H1 (cell line): ENCODE measurements at regions not wholly inside any gene's neighbourhood (a gene's known extent, or its start where the extent isn't known, plus 50 kb on each side); places are given as distances from the start of the nearest gene placed in this dataset.

Source experiments
- CTCF ChIA-PET: fragments of 300-600 bp; sonication (Branson Sonifier 250); formaldehyde crosslinking; loops from one replicate; lab custom pipeline; 2021; ENCODE audit not compliant: partially characterized antibody; lab: Charles Lee
- POLR2A ChIA-PET: fragments of 300-600 bp; sonication (Branson Sonifier 250); formaldehyde crosslinking; loops from one replicate; lab custom pipeline; 2021; ENCODE audit warnings: inconsistent platforms; ENCODE audit not compliant: partially characterized antibody; lab: Charles Lee
- DNase-seq, 2 experiments: peaks; one replicate each; pipeline versions ENCODE4 v3.0.0 to v3.0.0-alpha.2; 2010 to 2022; ENCODE audit warnings: low spot score in 2 of 2, low read depth in 1 of 2, mixed read lengths in 1 of 2
- FAIRE-seq: peaks from 2 replicates; lab custom pipeline; 2011; peaks lifted over from hg19 to GRCh38; lab: Jason Lieb, UNC
- H2AFZ ChIP-seq: 2 replicates; pipeline ENCODE4 v1.8.1; 2012; ENCODE audit warnings: low read length, inconsistent platforms
- H2AK5ac ChIP-seq: 2 replicates; pipeline ENCODE4 v1.6.1; 2013; ENCODE audit warnings: low read depth, low read length
- H2BK120ac ChIP-seq: replicated peaks from 2 replicates; pipeline ENCODE3; 2013; ENCODE audit warnings: low read depth, low read length, inconsistent platforms
- H2BK12ac ChIP-seq: 2 replicates; pipeline ENCODE4 v1.6.1; 2013; ENCODE audit warnings: low read depth, low read length
- H2BK15ac ChIP-seq: 2 replicates; pipeline ENCODE4 v1.6.1; 2013; ENCODE audit warnings: low read length
- H2BK20ac ChIP-seq: 2 replicates; pipeline ENCODE4 v1.6.1; 2013; ENCODE audit warnings: low read length
- H2BK5ac ChIP-seq: 2 replicates; pipeline ENCODE4 v1.6.1; 2013; ENCODE audit warnings: low read depth, low read length
- H3K14ac ChIP-seq: 2 replicates; pipeline ENCODE4 v1.6.1; 2013; ENCODE audit warnings: inconsistent platforms; ENCODE audit not compliant: insufficient read length
- H3K18ac ChIP-seq: 2 replicates; pipeline ENCODE4 v1.6.1; 2013; ENCODE audit warnings: low read length; ENCODE audit errors: extremely low read depth
- H3K23ac ChIP-seq: 2 replicates; pipeline ENCODE4 v1.6.1; 2013; ENCODE audit warnings: inconsistent platforms; ENCODE audit not compliant: insufficient read length
- H3K23me2 ChIP-seq: 2 replicates; pipeline ENCODE4 v1.6.1; 2013; ENCODE audit warnings: low read depth, low read length
- H3K27ac ChIP-seq: 2 replicates; pipeline ENCODE4 v1.6.1; 2011; ENCODE audit warnings: low read depth, low read length, inconsistent platforms
- H3K27me3 ChIP-seq, 4 experiments: replicated peaks in 1 of 4; 1 replicate in 1 of 4; 2 replicates in 3 of 4; pipeline versions ENCODE4 v1.6.1 to v1.8.1; 2011 to 2013; ENCODE audit warnings: low read length in 3 of 4, mild to moderate bottlenecking in 3 of 4, inconsistent platforms in 2 of 4, mixed read lengths in 2 of 4, moderate library complexity in 1 of 4; ENCODE audit not compliant: control insufficient read depth in 3 of 4, insufficient read depth in 3 of 4; ENCODE audit errors: extremely low read depth in 1 of 4
- H3K36me3 ChIP-seq, 4 experiments: 2 replicates each; pipeline versions ENCODE4 v1.6.1 to v1.8.1; 2011 to 2013; ENCODE audit warnings: mild to moderate bottlenecking in 4 of 4, low read length in 3 of 4, moderate library complexity in 2 of 4, control low read depth in 1 of 4, inconsistent platforms in 1 of 4; ENCODE audit not compliant: insufficient read depth in 4 of 4, control insufficient read depth in 2 of 4
- H3K4ac ChIP-seq: replicated peaks from 2 replicates; pipeline ENCODE3; 2013; ENCODE audit warnings: low read length, low read depth, mixed read lengths, inconsistent platforms; ENCODE audit not compliant: insufficient read length
- H3K4me1 ChIP-seq, 4 experiments: replicated peaks in 1 of 4; 1 replicate in 1 of 4; 2 replicates in 3 of 4; pipeline versions ENCODE4 v1.6.1 to v1.8.1; 2011 to 2013; ENCODE audit warnings: low read length in 3 of 4, inconsistent platforms in 2 of 4, mixed read lengths in 1 of 4; ENCODE audit not compliant: insufficient read depth in 4 of 4, control insufficient read depth in 3 of 4
- H3K4me2 ChIP-seq, 2 experiments: 2 replicates each; pipeline versions ENCODE4 v1.6.1 to v1.8.1; 2011 to 2013; ENCODE audit warnings: low read depth in 2 of 2, low read length in 2 of 2, control low read depth in 1 of 2, inconsistent platforms in 1 of 2, mild to moderate bottlenecking in 1 of 2; ENCODE audit not compliant: insufficient read depth in 1 of 2
- H3K4me3 ChIP-seq, 4 experiments: fragments of 200-600, 300-600 bp in 1 of 4; sonication (generic), shearing (Covaris generic), sonication (Bioruptor Twin) in 1 of 4; 2 replicates each; pipeline versions ENCODE4 v1.5.1 to v1.8.1; 2011 to 2016; ENCODE audit warnings: low read length in 4 of 4, low read depth in 3 of 4, control low read depth in 2 of 4, inconsistent platforms in 2 of 4, mild to moderate bottlenecking in 2 of 4, mixed read lengths in 1 of 4, moderate library complexity in 1 of 4; ENCODE audit not compliant: insufficient read depth in 2 of 4; ENCODE audit errors: extremely low read depth in 1 of 4
- H3K56ac ChIP-seq: replicated peaks from 2 replicates; pipeline ENCODE3; 2013; ENCODE audit warnings: low read depth, mild to moderate bottlenecking, mixed read lengths, low read length, inconsistent platforms; ENCODE audit not compliant: insufficient read length
- H3K79me1 ChIP-seq: 2 replicates; pipeline ENCODE4 v1.6.1; 2013; ENCODE audit warnings: low read depth, low read length, control low read depth
- H3K79me2 ChIP-seq, 2 experiments: 2 replicates each; pipeline versions ENCODE4 v1.6.1 to v1.8.1; 2012 to 2013; ENCODE audit warnings: low read length in 2 of 2, mild to moderate bottlenecking in 2 of 2, inconsistent platforms in 1 of 2; ENCODE audit not compliant: insufficient read depth in 2 of 2, control insufficient read depth in 1 of 2
- H3K9ac ChIP-seq, 4 experiments: replicated peaks in 1 of 4; 1 replicate in 1 of 4; 2 replicates in 3 of 4; pipeline versions ENCODE4 v1.6.1 to v1.8.1; 2011 to 2013; ENCODE audit warnings: low read depth in 3 of 4, low read length in 3 of 4, control low read depth in 2 of 4, mild to moderate bottlenecking in 2 of 4, moderate library complexity in 2 of 4, inconsistent platforms in 1 of 4; ENCODE audit errors: extremely low read depth in 1 of 4
- H3K9me3 ChIP-seq, 2 experiments: 2 replicates each; pipeline versions ENCODE4 v1.6.1 to v1.8.1; 2012 to 2013; ENCODE audit warnings: mild to moderate bottlenecking in 2 of 2, moderate library complexity in 2 of 2, control low read depth in 1 of 2, inconsistent platforms in 1 of 2, low read depth in 1 of 2, low read length in 1 of 2, mixed read lengths in 1 of 2; ENCODE audit not compliant: insufficient read depth in 2 of 2
- H4K20me1 ChIP-seq, 2 experiments: replicated peaks in 1 of 2; 2 replicates each; pipeline versions ENCODE3 to v1.8.1; 2011 to 2013; ENCODE audit warnings: inconsistent platforms in 2 of 2, low read length in 2 of 2, mild to moderate bottlenecking in 1 of 2; ENCODE audit not compliant: insufficient read depth in 2 of 2, control insufficient read depth in 1 of 2
- H4K5ac ChIP-seq: 2 replicates; pipeline ENCODE4 v1.6.1; 2013; ENCODE audit warnings: low read length, low read depth, mixed read lengths, inconsistent platforms; ENCODE audit not compliant: insufficient read length
- H4K8ac ChIP-seq: 2 replicates; pipeline ENCODE4 v1.8.0; 2013; ENCODE audit warnings: mild to moderate bottlenecking, moderate library complexity, low read length, inconsistent platforms; ENCODE audit not compliant: insufficient read depth; ENCODE audit errors: extremely low read depth
- H4K91ac ChIP-seq: replicated peaks from 2 replicates; pipeline ENCODE3; 2013; ENCODE audit warnings: low read length, mixed read lengths, inconsistent platforms; ENCODE audit not compliant: insufficient read length
- ATF2 ChIP-seq: IDR thresholded peaks from 2 replicates; pipeline ENCODE4 v1.6.1; 2012; ENCODE audit warnings: low read length, inconsistent platforms
- BACH1 ChIP-seq: IDR thresholded peaks from 2 replicates; pipeline ENCODE4 v1.6.1; 2012; ENCODE audit warnings: low read length, improper control_type of control experiment
- CBX5 ChIP-seq: fragments of 300-800, 300-1000 bp; sonication (generic); IDR thresholded peaks from 2 replicates; pipeline ENCODE4 v1.7.1; 2016; ENCODE audit warnings: antibody characterized with exemption, low read length, low read depth
- EZH2 ChIP-seq: fragments of 200-600 bp; sonication (generic); IDR thresholded peaks from 2 replicates; pipeline ENCODE4 v1.7.1; 2012; ENCODE audit warnings: low read depth, mild to moderate bottlenecking, moderate library complexity, low read length, inconsistent platforms; ENCODE audit not compliant: severe bottlenecking
- KDM5A ChIP-seq: fragments of 200-600 bp; IDR thresholded peaks from 2 replicates; pipeline ENCODE4 v1.7.1; 2012; ENCODE audit warnings: mild to moderate bottlenecking, low read length, inconsistent platforms, mixed read lengths
- PHF8 ChIP-seq: fragments of 200-600 bp; sonication (generic); conservative IDR thresholded peaks from 2 replicates; pipeline ENCODE4 v1.7.1; 2012; ENCODE audit warnings: low read depth, mild to moderate bottlenecking, inconsistent platforms, low read length, moderate library complexity
- RNF2 ChIP-seq: fragments of 200-900, 300-1000 bp; sonication (generic); IDR thresholded peaks from 2 replicates; pipeline ENCODE4 v1.7.1; 2016; ENCODE audit warnings: borderline replicate concordance, low read depth, mild to moderate bottlenecking, antibody characterized with exemption, low read length; ENCODE audit not compliant: poor library complexity, severe bottlenecking; ENCODE audit errors: missing control alignments
- SIN3A ChIP-seq, 2 experiments: IDR thresholded peaks in 1 of 2; conservative IDR thresholded peaks in 1 of 2; 2 replicates each; pipeline ENCODE4 v1.6.1; 2011 to 2012; ENCODE audit warnings: low read length in 2 of 2, improper control_type of control experiment in 1 of 2, low read depth in 1 of 2, mild to moderate bottlenecking in 1 of 2
- WGBS, 2 experiments: shearing (Covaris generic) in 1 of 2; methylation state at CpG; one replicate each; pipeline versions ENCODE4 v1.1.6 to v1.1.7; 2013 to 2015; ENCODE audit warnings: low lambda C conversion rate in 2 of 2, mixed read lengths in 2 of 2, inconsistent platforms in 1 of 2, low coverage in 1 of 2, missing lambda C conversion rate in 1 of 2; ENCODE audit not compliant: insufficient replicate concordance in 2 of 2, insufficient coverage in 1 of 2, insufficient read length in 1 of 2; ENCODE audit errors: extremely low coverage in 1 of 2, missing lambda C conversion rate in 1 of 2; 5-methylcytosine and 5-hydroxymethylcytosine counted together

GRCh38 chr6:8545336-8545735, 110.0 kb upstream of the SLC35B3 start:
- Histone ChIP-seq H3K79me1 (no peaks in the 10 kb centered on the region), H2AK5ac (no peak overlapping the region), H2BK5ac (no peak overlapping the region), H3K4ac (no peak overlapping the region), H3K9me3 (peaks cover 3 to 7% of the 10 kb centered on the region in 2 experiments; a peak in 2 of 4 replicates), H3K23me2 (no peaks in the 10 kb centered on the region), H2BK12ac (no peak overlapping the region), H2BK20ac (no peak overlapping the region), H3K18ac (no peak overlapping the region), H3K14ac (no peak overlapping the region), H2AFZ (no peak overlapping the region; the same call in 1 of the 2 replicates), H2BK120ac (no peak overlapping the region), H3K9ac (no peak overlapping the region), H3K27me3 (no peaks in the 10 kb centered on the region), H4K8ac (no peak overlapping the region), H3K4me2 (no peak overlapping the region), H4K5ac (no peak overlapping the region), H4K20me1 (no peaks in the 10 kb centered on the region), H3K27ac (no peak overlapping the region), H3K4me3 (no peak overlapping the region), H3K4me1 (no peaks in the 10 kb centered on the region), H4K91ac (no peak overlapping the region), H3K23ac (no peak overlapping the region), H3K56ac (no peak overlapping the region), H3K36me3 (no peaks in the 10 kb centered on the region; a peak in 1 of 8 replicates), H2BK15ac (no peak overlapping the region), H3K79me2 (no peaks in the 10 kb centered on the region)
- TF ChIP-seq SIN3A (conservative IDR thresholded peaks at IDR 0.05 in 1 of 2, IDR thresholded peaks at IDR 0.05 in 1 of 2; ENCODE audit: low read depth in 1 of 2, low read length in 2 of 2) (no peak), KDM5A (no peak), ATF2 (no peak), BACH1 (no peak), EZH2 (no peak), RNF2 (no peak), PHF8 (no peak), CBX5 (no peak)
- 88% methylated on average over 1 of the region's 1 CpG; no CpG with 5 or more reads in 1 of the 2 experiments for WGBS, 2 experiments
- CTCF ChIA-PET: interaction anchor here (0.5 to 1.7 kb wide), 2 partner anchors 162 to 359 kb away, joined by 3 read pairs; no protein-coding TSS in a partner anchor
- FAIRE-seq (no peak), DNase-seq (no peak)
- POLR2A ChIA-PET: no interaction called here
